ENCODE measurements at regions not wholly inside any gene's neighbourhood (a gene's known extent, or its start where the extent isn't known, plus 50 kb on each side); places are given as distances from the start of the nearest gene placed in this dataset.
"Not testable (repeated sequence)": the region's sequence is repeated elsewhere in the genome, so short reads cannot be mapped to it uniquely, and the experiment has no call there.

DNA sequence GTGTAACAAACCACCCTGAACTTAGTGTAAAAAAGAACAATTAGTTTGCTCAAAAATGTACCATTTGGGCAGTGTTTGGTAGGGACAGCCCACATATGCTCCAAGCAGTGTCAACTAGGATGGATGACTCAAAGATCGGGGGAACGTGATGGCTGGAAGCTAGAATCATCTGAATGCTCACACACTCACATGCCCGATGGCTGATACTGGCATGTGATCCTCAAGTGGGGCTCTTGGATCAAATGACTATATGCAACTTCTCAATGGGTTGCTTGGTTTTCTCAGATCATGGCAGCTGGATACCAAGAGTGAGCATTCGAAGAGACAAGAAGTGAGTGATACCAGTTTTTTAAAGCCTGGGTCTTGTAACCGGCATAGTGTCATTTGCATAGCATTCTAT lies 335.9 kb upstream of the KCNMB2 start:
- no peak for DNase-seq (ENCODE audit: low spot score)
- Mint-ChIP-seq H3K4me1 (ENCODE audit: low read depth) (no peaks in the 10 kb centered on the region), H3K9me3 (no peaks in the 10 kb centered on the region), H3K27me3 (ENCODE audit: low read depth) (no peaks in the 10 kb centered on the region), H3K4me3 (ENCODE audit: low read depth) (no peak overlapping the region), H3K36me3 (ENCODE audit: low read depth) (no peaks in the 10 kb centered on the region), H3K27ac (no peak overlapping the region)
- intact Hi-C loops (cut with micrococcal nuclease), result no loop called here

- Mint-ChIP-seq H3K27ac (no peak overlapping the region), H3K36me3 (ENCODE audit: low read depth) (no peaks in the 10 kb centered on the region), H3K27me3 (ENCODE audit: low read depth) (no peaks in the 10 kb centered on the region), H3K4me1 (ENCODE audit: low read depth) (no peaks in the 10 kb centered on the region), H3K4me3 (ENCODE audit: low read depth) (no peak overlapping the region), H3K9me3 (no peaks in the 10 kb centered on the region)
- intact Hi-C loops (cut with micrococcal nuclease), result no loop called here
- DNase-seq (ENCODE audit: low spot score), result no peak
These were observed 334.5 kb upstream of the KCNMB2 start for GRCh38 chr3:178201714-178202113.

GRCh38 chr3:178202194-178202593 lies 334.0 kb upstream of the KCNMB2 start:
- no peaks in the 10 kb centered on the region for H3K27me3 Mint-ChIP-seq (ENCODE audit: low read depth)
- H3K36me3 Mint-ChIP-seq (ENCODE audit: low read depth), result no peaks in the 10 kb centered on the region
- intact Hi-C loops (cut with micrococcal nuclease), result no loop called here
- H3K4me1 Mint-ChIP-seq (ENCODE audit: low read depth), result no peaks in the 10 kb centered on the region
- DNase-seq (ENCODE audit: low spot score), result no peak
- no peak overlapping the region for H3K4me3 Mint-ChIP-seq (ENCODE audit: low read depth)
- H3K9me3 Mint-ChIP-seq, result no peaks in the 10 kb centered on the region
- no peak overlapping the region for H3K27ac Mint-ChIP-seq

GRCh38 chr3:178203165-178203564 lies 333.1 kb upstream of the KCNMB2 start:
- H3K27ac Mint-ChIP-seq, result no peak overlapping the region
- intact Hi-C loops (cut with micrococcal nuclease), result no loop called here
- no peaks in the 10 kb centered on the region for H3K27me3 Mint-ChIP-seq (ENCODE audit: low read depth)
- H3K4me1 Mint-ChIP-seq (ENCODE audit: low read depth), result no peaks in the 10 kb centered on the region
- no peak for DNase-seq (ENCODE audit: low spot score)
- no peaks in the 10 kb centered on the region for H3K9me3 Mint-ChIP-seq
- H3K4me3 Mint-ChIP-seq (ENCODE audit: low read depth), result no peak overlapping the region
- no peaks in the 10 kb centered on the region for H3K36me3 Mint-ChIP-seq (ENCODE audit: low read depth)

DNA sequence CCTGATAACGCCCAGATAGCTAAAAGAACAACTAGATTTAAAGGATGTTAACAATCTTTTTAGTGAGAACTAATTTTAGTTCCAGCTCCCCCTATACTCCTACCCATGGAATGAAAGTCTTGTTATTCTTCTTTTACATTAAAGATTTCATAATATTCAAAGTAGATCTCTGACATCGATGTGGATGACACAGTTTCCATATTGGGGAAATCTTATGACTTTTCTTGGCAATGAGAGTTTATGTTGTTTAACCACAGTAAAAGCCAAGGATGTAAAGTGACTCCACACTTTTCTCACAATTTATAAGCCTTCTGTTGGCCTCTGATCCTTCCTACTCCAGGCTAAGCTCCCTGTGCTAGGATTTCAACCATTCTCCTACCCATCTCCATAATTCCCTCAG lies 332.6 kb upstream of the KCNMB2 start:
- no peak overlapping the region for H3K4me3 Mint-ChIP-seq (ENCODE audit: low read depth)
- intact Hi-C loops (cut with micrococcal nuclease), result no loop called here

GRCh38 chr3:178205740-178206139 lies 330.5 kb upstream of the KCNMB2 start:
- no peak overlapping the region for H3K4me3 Mint-ChIP-seq (ENCODE audit: low read depth)
- intact Hi-C loops (cut with micrococcal nuclease), result no loop called here
- no peak overlapping the region for H3K27ac Mint-ChIP-seq
- H3K27me3 Mint-ChIP-seq (ENCODE audit: low read depth), result no peaks in the 10 kb centered on the region
- H3K36me3 Mint-ChIP-seq (ENCODE audit: low read depth), result no peaks in the 10 kb centered on the region
- DNase-seq (ENCODE audit: low spot score), result no peak
- no peaks in the 10 kb centered on the region for H3K4me1 Mint-ChIP-seq (ENCODE audit: low read depth)
- H3K9me3 Mint-ChIP-seq, result no peaks in the 10 kb centered on the region

More for the DNA sequence above, 332.6 kb upstream of the KCNMB2 start:
- H3K27ac Mint-ChIP-seq, result no peak overlapping the region
- H3K4me1 Mint-ChIP-seq (ENCODE audit: low read depth), result no peaks in the 10 kb centered on the region
- H3K9me3 Mint-ChIP-seq, result no peaks in the 10 kb centered on the region
- DNase-seq (ENCODE audit: low spot score), result no peak
- no peaks in the 10 kb centered on the region for H3K36me3 Mint-ChIP-seq (ENCODE audit: low read depth)
- H3K27me3 Mint-ChIP-seq (ENCODE audit: low read depth), result no peaks in the 10 kb centered on the region

GRCh38 chr3:178206521-178206920 lies 329.7 kb upstream of the KCNMB2 start:
- H3K36me3 Mint-ChIP-seq (ENCODE audit: low read depth), result no peaks in the 10 kb centered on the region
- no peak overlapping the region for H3K4me3 Mint-ChIP-seq (ENCODE audit: low read depth)
- H3K9me3 Mint-ChIP-seq, result no peaks in the 10 kb centered on the region
- H3K4me1 Mint-ChIP-seq (ENCODE audit: low read depth), result no peaks in the 10 kb centered on the region
- no peak overlapping the region for H3K27ac Mint-ChIP-seq
- DNase-seq (ENCODE audit: low spot score), result no peak
- intact Hi-C loops (cut with micrococcal nuclease), result no loop called here
- H3K27me3 Mint-ChIP-seq (ENCODE audit: low read depth), result no peaks in the 10 kb centered on the region

DNA sequence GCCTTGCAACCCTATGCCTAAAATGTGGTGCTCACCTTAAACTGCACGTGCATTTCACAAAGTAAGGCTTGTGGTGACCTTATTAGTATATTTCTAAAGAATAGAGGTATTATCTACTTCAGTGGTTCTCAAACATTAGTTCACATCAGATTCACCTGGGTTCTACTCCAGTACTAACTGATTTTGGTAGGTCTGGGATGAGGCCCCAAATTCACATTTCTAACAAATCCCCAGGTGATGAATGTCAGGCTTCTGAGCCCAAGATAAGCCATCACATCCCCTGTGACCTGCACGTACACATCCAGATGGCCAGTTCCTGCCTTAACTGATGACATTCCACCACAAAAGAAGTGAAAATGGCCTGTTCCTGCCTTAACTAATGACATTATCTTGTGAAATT lies 329.1 kb upstream of the KCNMB2 start:
- intact Hi-C loops (cut with micrococcal nuclease); H3K4me3 Mint-ChIP-seq (ENCODE audit: low read depth); H3K27ac Mint-ChIP-seq; H3K9me3 Mint-ChIP-seq; H3K27me3 Mint-ChIP-seq (ENCODE audit: low read depth); H3K36me3 Mint-ChIP-seq (ENCODE audit: low read depth); DNase-seq (ENCODE audit: low spot score); H3K4me1 Mint-ChIP-seq (ENCODE audit: low read depth): not testable (repeated sequence)

- DNase-seq (ENCODE audit: low spot score); intact Hi-C loops (cut with micrococcal nuclease); H3K4me1 Mint-ChIP-seq (ENCODE audit: low read depth); H3K4me3 Mint-ChIP-seq (ENCODE audit: low read depth); H3K36me3 Mint-ChIP-seq (ENCODE audit: low read depth); H3K27me3 Mint-ChIP-seq (ENCODE audit: low read depth); H3K27ac Mint-ChIP-seq; H3K9me3 Mint-ChIP-seq: not testable (repeated sequence)
These were observed 328.6 kb upstream of the KCNMB2 start for GRCh38 chr3:178207627-178208026.

DNA sequence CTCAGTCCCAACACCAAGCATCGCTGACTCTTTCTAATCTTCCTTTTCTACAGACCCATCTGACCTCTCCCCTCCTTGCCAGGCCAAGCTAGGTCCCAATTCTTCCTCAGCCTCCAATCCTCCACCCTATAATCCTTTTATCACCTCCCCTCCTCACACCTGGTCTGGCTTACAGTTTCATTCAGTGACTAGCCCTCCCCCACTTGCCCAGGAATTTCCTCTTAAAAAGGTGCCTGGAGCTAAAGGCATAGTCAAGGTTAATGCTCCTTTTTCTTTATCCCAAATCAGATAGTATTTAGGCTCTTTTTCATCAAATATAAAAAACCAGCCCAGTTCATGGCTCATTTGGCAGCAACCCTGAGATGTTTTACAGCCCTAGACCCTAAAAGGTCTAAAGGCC lies 327.1 kb upstream of the KCNMB2 start:
- H3K4me1 Mint-ChIP-seq (ENCODE audit: low read depth); DNase-seq (ENCODE audit: low spot score); H3K9me3 Mint-ChIP-seq; intact Hi-C loops (cut with micrococcal nuclease); H3K27ac Mint-ChIP-seq; H3K27me3 Mint-ChIP-seq (ENCODE audit: low read depth); H3K4me3 Mint-ChIP-seq (ENCODE audit: low read depth); H3K36me3 Mint-ChIP-seq (ENCODE audit: low read depth): not testable (repeated sequence)

DNA sequence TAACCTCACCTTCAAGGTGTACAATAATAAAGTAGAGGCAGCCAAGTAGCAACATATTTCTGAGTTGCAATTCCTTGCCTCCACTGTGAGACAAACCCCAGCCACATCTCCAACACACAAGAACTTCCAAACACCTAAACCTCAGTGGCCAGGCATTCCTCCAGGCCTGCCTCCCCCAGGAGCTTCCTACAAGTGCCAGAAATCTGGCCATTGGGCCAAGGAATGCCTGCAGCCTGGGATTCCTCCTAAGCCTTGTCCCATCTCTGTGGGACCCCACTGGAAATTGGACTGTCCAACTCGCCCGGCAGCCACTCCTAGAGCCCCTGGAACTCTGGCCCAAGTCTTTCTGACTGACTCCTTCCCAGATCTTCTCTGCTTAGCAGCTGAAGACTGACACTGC lies 326.6 kb upstream of the KCNMB2 start:
- H3K9me3 Mint-ChIP-seq; DNase-seq (ENCODE audit: low spot score); intact Hi-C loops (cut with micrococcal nuclease); H3K4me1 Mint-ChIP-seq (ENCODE audit: low read depth); H3K27ac Mint-ChIP-seq; H3K4me3 Mint-ChIP-seq (ENCODE audit: low read depth); H3K36me3 Mint-ChIP-seq (ENCODE audit: low read depth); H3K27me3 Mint-ChIP-seq (ENCODE audit: low read depth): not testable (repeated sequence)

DNA sequence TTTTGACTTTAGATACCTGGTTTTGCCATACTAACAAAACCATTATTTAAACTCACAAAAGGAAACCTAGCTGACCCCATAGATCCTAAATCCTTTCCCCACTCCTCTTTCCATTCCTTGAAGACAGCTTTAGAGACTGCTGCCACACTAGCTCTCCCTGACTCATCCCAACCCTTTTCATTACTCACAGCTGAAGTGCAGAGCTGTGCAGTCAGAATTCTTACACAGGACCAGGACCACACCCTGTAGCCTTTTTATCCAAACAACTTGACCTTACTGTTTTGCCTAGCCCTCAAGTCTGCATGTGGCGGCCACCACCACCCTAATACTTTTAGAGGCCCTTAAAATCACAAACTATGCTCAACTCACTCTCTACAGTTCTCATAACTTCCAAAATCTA lies 325.1 kb upstream of the KCNMB2 start:
- intact Hi-C loops (cut with micrococcal nuclease); H3K4me1 Mint-ChIP-seq (ENCODE audit: low read depth); H3K9me3 Mint-ChIP-seq; H3K27ac Mint-ChIP-seq; H3K4me3 Mint-ChIP-seq (ENCODE audit: low read depth); H3K36me3 Mint-ChIP-seq (ENCODE audit: low read depth); DNase-seq (ENCODE audit: low spot score); H3K27me3 Mint-ChIP-seq (ENCODE audit: low read depth): not testable (repeated sequence)

GRCh38 chr3:178217479-178217878 lies 318.8 kb upstream of the KCNMB2 start:
- H3K27me3 Mint-ChIP-seq (ENCODE audit: low read depth), result no peaks in the 10 kb centered on the region
- H3K27ac Mint-ChIP-seq, result no peak overlapping the region
- H3K4me3 Mint-ChIP-seq (ENCODE audit: low read depth), result no peak overlapping the region
- H3K36me3 Mint-ChIP-seq (ENCODE audit: low read depth), result no peaks in the 10 kb centered on the region
- H3K9me3 Mint-ChIP-seq, result no peaks in the 10 kb centered on the region
- no peak for DNase-seq (ENCODE audit: low spot score)
- intact Hi-C loops (cut with micrococcal nuclease), result no loop called here
- no peaks in the 10 kb centered on the region for H3K4me1 Mint-ChIP-seq (ENCODE audit: low read depth)

GRCh38 chr3:178218231-178218630 lies 318.0 kb upstream of the KCNMB2 start:
- intact Hi-C loops (cut with micrococcal nuclease), result no loop called here
- Mint-ChIP-seq H3K4me1 (ENCODE audit: low read depth) (no peaks in the 10 kb centered on the region), H3K9me3 (no peaks in the 10 kb centered on the region), H3K27ac (no peak overlapping the region), H3K27me3 (ENCODE audit: low read depth) (no peaks in the 10 kb centered on the region), H3K36me3 (ENCODE audit: low read depth) (no peaks in the 10 kb centered on the region), H3K4me3 (ENCODE audit: low read depth) (no peak overlapping the region)
- DNase-seq (ENCODE audit: low spot score), result no peak
